Brain pericyte (primary cell): ENCODE measurements at regions not wholly inside any gene's neighbourhood (a gene's known extent, or its start where the extent isn't known, plus 50 kb on each side); places are given as distances from the start of the nearest gene placed in this dataset.
"Not testable (repeated sequence)": the region's sequence is repeated elsewhere in the genome, so short reads cannot be mapped to it uniquely, and the experiment has no call there.

Source experiments
- DNase-seq: peaks from one replicate; pipeline ENCODE4 v3.0.0-alpha.2; 2012; ENCODE audit warnings: low read depth, low spot score

GRCh38 chr4:156322592-156322991 is 368.9 kb upstream of the CTSO start:
- no peak for DNase-seq

- no peak for DNase-seq
Observed at GRCh38 chr4:156321203-156321602, 367.5 kb upstream of the CTSO start.

- no peak for DNase-seq
Observed at GRCh38 chr4:156313497-156313896, 359.8 kb upstream of the CTSO start.

- no peak for DNase-seq
Observed at GRCh38 chr4:156312261-156312847, 358.7 kb upstream of the CTSO start.

DNA sequence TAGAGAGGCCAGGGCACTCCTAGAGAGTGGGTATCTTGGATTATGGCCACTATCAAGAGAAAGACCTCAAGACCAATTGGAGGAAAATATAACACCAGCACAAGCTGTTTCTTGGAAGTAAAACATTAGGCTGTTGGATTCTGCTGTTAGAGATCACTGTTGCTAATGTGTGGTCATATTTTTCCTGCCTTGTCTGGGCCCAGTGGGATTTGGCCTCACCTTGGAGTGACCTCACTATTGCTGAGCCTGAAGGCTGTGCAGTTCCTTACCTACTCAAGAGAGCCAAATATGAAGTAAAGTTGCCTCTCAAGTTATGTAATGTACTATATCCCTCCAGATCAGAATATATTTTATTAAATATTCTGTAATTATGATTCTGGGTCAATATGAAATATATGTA is 355.4 kb upstream of the CTSO start:
- no peak for DNase-seq

DNA sequence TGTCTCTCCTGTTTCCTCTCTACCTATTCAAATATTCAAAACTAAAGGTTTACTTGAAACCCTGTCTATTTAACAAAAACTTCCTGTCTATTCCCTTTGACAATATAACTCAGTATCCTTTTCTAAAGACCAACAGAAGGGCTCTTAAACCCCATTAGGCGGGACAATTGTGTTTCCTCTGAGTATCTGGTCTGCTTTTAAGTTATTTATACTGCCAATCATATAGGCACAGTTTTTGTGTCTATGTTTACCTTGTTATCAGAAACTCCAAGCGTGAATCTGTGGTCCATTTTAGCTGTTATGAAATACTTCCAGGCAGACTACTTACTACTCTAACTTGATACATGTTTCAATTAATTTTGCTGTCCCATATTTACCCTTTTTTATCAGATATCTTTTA is 350.0 kb upstream of the CTSO start:
- DNase-seq, result no peak

GRCh38 chr4:156298230-156298629 is 344.6 kb upstream of the CTSO start:
- peak; percentile 76 for DNase-seq

- DNase-seq, result no peak
Observed at GRCh38 chr4:156295676-156296195, 342.1 kb upstream of the CTSO start.

GRCh38 chr4:156294577-156294976 is 340.9 kb upstream of the CTSO start:
- no peak for DNase-seq

GRCh38 chr4:156293657-156294297 is 340.1 kb upstream of the CTSO start:
- DNase-seq, result peak; percentile 46

DNA sequence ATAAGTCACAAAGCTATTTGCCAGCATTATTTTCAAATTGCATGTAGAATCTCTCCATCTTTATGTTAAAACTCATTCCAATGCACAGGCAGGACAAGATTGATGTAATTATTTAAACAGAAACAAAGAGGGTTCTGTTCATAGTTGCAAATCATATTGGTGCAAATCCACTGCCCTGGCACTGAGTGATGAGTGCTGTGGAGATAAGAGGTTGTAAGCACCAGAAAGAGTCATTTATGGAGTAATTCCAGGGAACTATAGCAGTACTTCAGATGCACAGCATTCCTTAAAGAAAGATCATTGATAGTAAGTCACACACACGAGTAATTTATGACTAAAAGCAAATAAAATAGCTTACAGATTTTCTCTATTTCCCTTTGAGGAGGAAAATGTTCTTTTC is 337.7 kb upstream of the CTSO start:
- no peak for DNase-seq

DNA sequence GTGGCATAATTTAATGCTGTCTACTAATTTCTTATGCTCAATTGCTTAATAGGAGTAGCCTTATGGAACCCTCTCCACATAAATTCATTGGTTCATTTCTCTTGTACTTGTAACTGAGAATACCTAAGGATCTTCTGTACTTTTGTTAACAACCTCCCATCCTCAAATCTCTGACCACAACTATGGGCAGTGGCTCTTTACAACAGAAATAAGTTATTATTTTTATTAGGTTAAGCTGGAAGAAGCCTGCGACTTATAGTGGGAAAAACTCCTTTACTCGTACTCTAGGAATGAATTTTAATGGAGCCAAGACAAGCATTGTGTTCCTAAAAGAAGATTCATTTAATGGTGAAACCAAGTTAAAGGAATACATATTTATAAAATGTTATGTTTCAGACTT is 337.1 kb upstream of the CTSO start:
- no peak for DNase-seq

DNA sequence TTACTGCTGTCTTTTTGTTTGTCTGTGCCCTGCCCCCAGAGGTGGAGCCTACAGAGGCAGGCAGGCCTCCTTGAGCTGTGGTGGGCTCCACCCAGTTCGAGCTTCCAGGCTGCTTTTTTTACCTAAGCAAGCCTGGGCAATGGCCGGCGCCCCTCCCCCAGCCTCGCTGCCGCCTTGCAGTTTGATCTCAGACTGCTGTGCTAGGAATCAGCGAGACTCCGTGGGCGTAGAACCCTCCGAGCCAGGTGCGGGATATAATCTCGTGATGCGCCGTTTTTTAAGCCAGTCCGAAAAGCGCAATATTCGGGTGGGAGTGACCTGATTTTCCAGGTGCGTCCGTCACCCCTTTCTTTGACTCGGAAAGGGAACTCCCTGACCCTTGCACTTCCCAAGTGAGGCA is 336.4 kb upstream of the CTSO start:
- not testable (repeated sequence) for DNase-seq

GRCh38 chr4:156280686-156281085 is 327.0 kb upstream of the CTSO start:
- DNase-seq, result no peak

GRCh38 chr4:156265407-156265806 is 311.7 kb upstream of the CTSO start:
- no peak for DNase-seq

DNA sequence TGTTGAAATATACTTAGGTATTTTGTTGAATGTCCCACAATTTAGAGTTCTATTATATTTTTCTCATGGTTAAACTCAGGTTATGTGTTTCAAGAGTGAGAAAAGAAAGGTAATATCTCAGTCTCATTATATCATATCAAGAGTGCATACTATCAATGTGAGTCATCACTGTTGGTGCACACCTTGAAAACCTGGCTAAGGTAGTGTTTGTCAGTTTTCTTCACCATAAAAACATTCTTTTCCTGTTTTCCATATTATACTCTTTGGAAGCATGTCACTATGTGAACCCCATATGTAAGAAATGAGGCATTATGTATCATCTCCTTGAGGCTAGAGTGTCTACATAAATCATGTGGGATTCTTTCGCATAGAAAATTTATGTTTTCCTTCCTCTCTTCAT is 307.6 kb upstream of the CTSO start:
- no peak for DNase-seq

DNA sequence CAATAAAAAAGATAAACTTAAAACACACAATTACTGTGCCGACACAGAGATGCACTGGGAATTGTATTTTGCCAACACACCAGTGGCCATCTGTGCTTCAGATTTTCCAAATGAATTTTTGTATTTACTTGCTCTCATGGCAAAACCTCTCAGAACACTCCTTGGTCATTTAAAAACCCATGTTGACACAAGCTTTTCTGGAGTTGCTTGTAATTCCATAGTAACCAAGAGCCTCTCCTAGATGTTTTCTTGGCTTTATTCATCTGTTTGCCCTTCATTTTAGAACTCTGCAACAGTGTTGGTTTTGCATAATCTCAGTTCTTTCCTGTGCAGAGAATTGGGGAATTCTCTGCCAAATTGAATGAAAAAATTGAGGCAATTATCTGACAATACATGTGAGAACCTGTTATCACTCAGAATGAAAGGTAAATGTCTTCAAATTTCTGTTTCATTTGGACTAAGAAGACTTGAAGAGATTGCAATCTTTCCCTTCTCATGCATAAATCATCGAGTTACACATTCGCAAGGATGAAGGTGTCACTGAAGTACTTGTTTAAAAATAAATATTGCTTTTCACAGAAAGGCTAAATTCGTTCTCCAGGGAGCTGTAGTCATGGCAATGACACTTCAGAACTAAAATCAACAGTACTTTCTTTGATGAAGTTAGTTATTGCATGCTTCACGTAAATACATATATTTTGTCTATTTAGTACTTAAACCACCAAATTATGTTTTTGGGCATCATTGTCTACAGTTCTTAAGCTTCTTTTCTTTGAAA is 301.8 kb upstream of the CTSO start:
- DNase-seq, result no peak

- no peak for DNase-seq
Observed at GRCh38 chr4:156252358-156252921, 298.8 kb upstream of the CTSO start.

DNA sequence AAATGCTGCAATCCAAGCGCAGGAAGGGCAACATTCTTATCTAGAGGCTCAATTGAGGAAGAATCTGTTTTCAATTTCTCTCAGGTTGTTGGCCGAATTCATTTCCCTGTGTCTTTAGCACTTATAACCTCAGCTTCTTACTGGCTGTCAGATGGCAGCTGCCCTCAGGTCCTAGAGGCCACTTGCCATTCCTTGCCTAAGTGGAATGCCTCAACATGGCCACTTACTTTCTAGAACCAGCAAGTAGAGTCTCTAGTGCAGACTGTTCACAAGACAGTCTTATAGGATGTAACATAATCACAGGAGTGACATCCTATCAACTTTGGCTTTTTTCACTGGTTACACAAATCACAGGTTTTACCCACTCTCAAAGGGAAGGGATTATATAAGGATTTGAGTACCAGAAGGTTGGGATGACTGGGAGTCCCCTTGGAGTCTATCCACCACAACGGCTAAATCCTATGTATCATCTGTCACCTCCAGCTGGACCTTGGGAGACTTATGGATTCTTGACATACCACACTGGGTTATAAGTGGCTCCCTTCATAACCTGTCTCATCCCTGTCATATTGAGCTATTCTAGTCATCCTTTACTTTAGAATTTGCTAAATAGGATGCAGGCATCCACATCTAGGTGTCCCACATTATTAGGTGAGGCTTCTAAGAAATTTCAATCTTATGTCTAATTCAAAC is 297.9 kb upstream of the CTSO start:
- no peak for DNase-seq

DNA sequence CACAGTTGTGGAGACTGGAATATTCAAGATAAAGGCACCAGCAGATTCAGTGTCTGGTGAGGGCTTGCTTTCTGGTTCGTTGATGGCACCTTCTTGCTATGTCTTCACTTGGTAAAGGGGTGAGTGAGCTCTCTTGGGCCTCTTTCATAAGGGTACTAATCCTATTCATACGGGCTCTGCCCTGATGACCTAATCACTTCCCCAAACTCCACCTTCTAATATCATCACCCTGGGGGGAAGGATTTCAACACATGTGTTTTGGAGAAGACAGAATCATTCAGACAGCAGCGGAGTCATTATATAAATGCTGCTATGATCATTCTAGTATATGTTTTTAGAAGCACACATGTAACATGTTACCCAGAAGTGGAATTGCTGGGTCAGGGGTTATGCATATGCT is 295.3 kb upstream of the CTSO start:
- DNase-seq, result no peak

DNA sequence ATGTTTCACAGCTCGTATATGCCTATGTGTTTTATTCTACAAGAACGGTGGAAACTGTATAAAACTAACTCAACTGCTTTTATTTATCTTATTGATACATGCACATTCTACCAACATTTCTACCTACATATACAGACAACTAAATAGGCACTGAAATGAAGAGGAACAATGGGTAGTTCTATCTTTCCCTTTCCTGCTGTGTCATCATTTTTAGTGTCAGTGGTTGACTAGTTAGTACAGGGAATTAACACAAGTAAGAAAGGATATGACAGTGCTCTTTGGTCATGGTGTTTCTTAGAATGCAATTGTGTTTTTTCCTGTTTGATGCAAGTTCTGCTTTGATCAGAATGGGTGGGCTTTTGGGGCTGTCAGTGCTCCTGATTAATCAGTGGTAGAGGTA is 293.8 kb upstream of the CTSO start:
- no peak for DNase-seq

DNA sequence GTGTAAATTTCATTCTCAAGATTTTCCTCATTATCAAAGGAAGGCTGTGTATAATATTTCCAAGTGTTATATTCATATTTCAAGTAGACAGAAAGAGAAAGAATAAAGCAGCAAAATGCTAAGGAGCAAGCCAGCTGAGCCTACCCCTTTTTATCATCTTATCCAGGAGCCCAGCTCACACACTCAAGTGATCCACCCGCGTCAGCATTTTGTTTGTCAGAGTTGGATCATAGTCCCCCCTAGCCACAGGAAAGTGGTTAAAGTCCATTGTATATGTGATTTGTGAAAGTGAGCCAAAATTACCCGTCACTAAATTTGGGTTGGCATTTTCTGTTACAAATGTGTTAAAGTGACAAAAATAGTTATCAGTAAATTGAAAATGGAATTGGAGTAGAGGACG is 289.3 kb upstream of the CTSO start:
- no peak for DNase-seq
